ENCODE measurements at regions not wholly inside any gene's neighbourhood (a gene's known extent, or its start where the extent isn't known, plus 50 kb on each side); places are given as distances from the start of the nearest gene placed in this dataset.
"Not testable (repeated sequence)": the region's sequence is repeated elsewhere in the genome, so short reads cannot be mapped to it uniquely, and the experiment has no call there.

DNA sequence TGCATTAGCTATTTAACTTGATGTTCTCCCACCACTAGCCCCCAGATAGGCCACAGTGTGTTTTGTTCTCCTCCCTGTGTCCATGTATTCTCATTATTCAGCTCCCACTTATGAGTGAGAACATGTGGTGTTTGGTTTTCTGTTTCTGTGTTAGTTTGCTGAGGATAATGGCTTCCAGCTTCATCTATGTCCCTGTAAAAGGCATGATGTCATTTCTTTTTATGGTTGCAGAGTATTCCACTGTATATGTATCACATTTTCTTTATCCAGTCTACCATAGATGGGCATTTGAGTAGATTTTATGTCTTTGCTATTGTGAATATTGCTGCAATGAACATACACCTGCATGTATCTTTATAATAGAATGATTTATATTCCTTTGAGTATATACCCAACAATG lies 487.7 kb downstream of the CBLN4 start:
- TF ChIP-seq POLR2A, CTCF (IDR thresholded peaks at IDR 0.05): not testable (repeated sequence)
